OCI-LY7 (cell line): ENCODE measurements at regions not wholly inside any gene's neighbourhood (a gene's known extent, or its start where the extent isn't known, plus 50 kb on each side); places are given as distances from the start of the nearest gene placed in this dataset.

Experiments used
- BruUV-seq: library from RNA; stranded (reverse); fragments of 400-500 nt; replicated peaks from 2 replicates; lab custom pipeline; 2021; lab: Mats Ljungman, UMichigan
- CTCF ChIA-PET: fragments of 300-600 bp; sonication (Branson Sonifier 250); formaldehyde crosslinking; loops from one replicate; lab custom pipeline; 2022; ENCODE audit warnings: antibody characterized with exemption; ENCODE audit not compliant: unreplicated experiment; lab: Charles Lee
- POLR2A ChIA-PET: fragments of 300-600 bp; sonication (Branson Sonifier 250); formaldehyde crosslinking; loops from one replicate; lab custom pipeline; 2022; ENCODE audit warnings: antibody characterized with exemption; lab: Charles Lee
- DNase-seq: peaks from one replicate; pipeline ENCODE4 v3.0.0-alpha.2; 2015; ENCODE audit warnings: low spot score
- H2AFZ ChIP-seq: fragments of 200-600 bp; sonication (generic), shearing (Covaris generic); 2 replicates; pipeline ENCODE4 v1.6.1; 2014; ENCODE audit warnings: mild to moderate bottlenecking, antibody characterized with exemption, low read length, moderate library complexity
- H3K27ac ChIP-seq: fragments of 200-600 bp; sonication (generic); 2 replicates; pipeline ENCODE4 v1.5.1; 2014; ENCODE audit warnings: mixed run types, low read depth, mild to moderate bottlenecking, moderate library complexity, low read length, inconsistent platforms; ENCODE audit not compliant: poor library complexity, severe bottlenecking
- H3K36me3 ChIP-seq: fragments of 200-600 bp; sonication (generic); 2 replicates; pipeline ENCODE4 v1.6.1; 2014; ENCODE audit warnings: mild to moderate bottlenecking, antibody characterized with exemption, low read length, moderate library complexity, mixed read lengths; ENCODE audit not compliant: insufficient read depth
- H3K4me1 ChIP-seq: fragments of 200-600 bp; sonication (generic); 2 replicates; pipeline ENCODE4 v1.5.1; 2014; ENCODE audit warnings: mild to moderate bottlenecking, low read length; ENCODE audit not compliant: insufficient read depth, poor library complexity, severe bottlenecking
- H3K4me2 ChIP-seq: fragments of 200-600 bp; sonication (generic); 2 replicates; pipeline ENCODE4 v1.6.1; 2014; ENCODE audit warnings: mild to moderate bottlenecking, low read length
- H3K4me3 ChIP-seq: fragments of 200-600 bp; sonication (generic); 2 replicates; pipeline ENCODE4 v1.5.1; 2014; ENCODE audit warnings: mild to moderate bottlenecking, low read depth, low read length; ENCODE audit not compliant: poor library complexity, severe bottlenecking
- H3K79me2 ChIP-seq: fragments of 200-600 bp; sonication (generic); 2 replicates; pipeline ENCODE4 v1.6.1; 2016; ENCODE audit warnings: low read depth, mild to moderate bottlenecking, low read length, moderate library complexity, mixed read lengths; ENCODE audit not compliant: insufficient read depth
- H3K9me2 ChIP-seq: fragments of 200-600 bp; sonication (generic); 2 replicates; pipeline ENCODE4 v1.6.1; 2016; ENCODE audit warnings: mild to moderate bottlenecking, low read length, mixed read lengths; ENCODE audit not compliant: insufficient read depth
- H3K9me3 ChIP-seq: fragments of 200-600 bp; sonication (generic); 2 replicates; pipeline ENCODE4 v1.6.1; 2014; ENCODE audit warnings: mild to moderate bottlenecking, mixed run types, low read length, mixed read lengths
- H4K20me1 ChIP-seq: fragments of 200-600 bp; sonication (generic); 2 replicates; pipeline ENCODE4 v1.6.1; 2014; ENCODE audit warnings: mild to moderate bottlenecking, antibody characterized with exemption, low read length, moderate library complexity, mixed read lengths; ENCODE audit not compliant: insufficient read depth
- EZH2phosphoT487 ChIP-seq: fragments of 200-600 bp; sonication (generic); IDR thresholded peaks from 2 replicates; pipeline ENCODE4 v1.6.1; 2018; ENCODE audit warnings: low read depth, borderline replicate concordance, mild to moderate bottlenecking, mixed run types, antibody characterized with exemption, low read length, moderate library complexity, mixed read lengths
- intact Hi-C: fragments of 100-400 bp; cut with micrococcal nuclease; formaldehyde crosslinking; loops from one replicate; pipeline ENCODE4 v1.10.0; 2022; ENCODE audit not compliant: unreplicated experiment
- TF ChIP-seq, protein P1 (sequence below): fragments of 200-600 bp; sonication (generic); conservative IDR thresholded peaks from 2 replicates; pipeline ENCODE4 v1.5.1; 2014; ENCODE audit warnings: mild to moderate bottlenecking, antibody characterized with exemption, low read length, moderate library complexity, mixed read lengths

DNA sequence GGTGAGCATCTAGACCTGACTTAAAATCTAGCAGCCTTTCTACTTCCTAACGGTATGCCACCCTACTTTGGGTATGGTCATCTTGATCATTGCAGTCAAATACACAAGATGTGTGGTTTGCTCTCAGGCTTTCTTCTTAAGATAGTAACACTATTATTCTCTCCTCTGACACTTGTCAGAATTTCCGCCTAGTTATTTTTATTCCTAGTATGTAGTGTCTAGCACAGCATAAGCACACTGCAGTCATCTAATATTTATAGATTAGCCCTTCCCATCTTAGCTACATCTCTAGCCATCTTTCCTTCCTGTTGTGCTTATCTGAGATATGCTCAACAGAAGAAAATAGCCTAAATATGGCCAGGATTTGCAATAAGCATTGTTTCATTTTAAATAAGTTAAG is 180.1 kb downstream of the C12orf50 start:
- DNase-seq = no peak
- Histone ChIP-seq H3K9me3 (no peaks in the 10 kb centered on the region), H3K4me1 (no peaks in the 10 kb centered on the region), H2AFZ (no peak overlapping the region), H3K79me2 (no peaks in the 10 kb centered on the region), H3K4me3 (no peak overlapping the region), H3K9me2 (no peaks in the 10 kb centered on the region), H3K36me3 (no peaks in the 10 kb centered on the region), H4K20me1 (no peaks in the 10 kb centered on the region), H3K4me2 (no peak overlapping the region), H3K27ac (no peak overlapping the region)
- ChIA-PET POLR2A (no interaction called here), CTCF (no interaction called here)
- no peak for TF ChIP-seq EZH2phosphoT487
- TF ChIP-seq, protein P1, sequence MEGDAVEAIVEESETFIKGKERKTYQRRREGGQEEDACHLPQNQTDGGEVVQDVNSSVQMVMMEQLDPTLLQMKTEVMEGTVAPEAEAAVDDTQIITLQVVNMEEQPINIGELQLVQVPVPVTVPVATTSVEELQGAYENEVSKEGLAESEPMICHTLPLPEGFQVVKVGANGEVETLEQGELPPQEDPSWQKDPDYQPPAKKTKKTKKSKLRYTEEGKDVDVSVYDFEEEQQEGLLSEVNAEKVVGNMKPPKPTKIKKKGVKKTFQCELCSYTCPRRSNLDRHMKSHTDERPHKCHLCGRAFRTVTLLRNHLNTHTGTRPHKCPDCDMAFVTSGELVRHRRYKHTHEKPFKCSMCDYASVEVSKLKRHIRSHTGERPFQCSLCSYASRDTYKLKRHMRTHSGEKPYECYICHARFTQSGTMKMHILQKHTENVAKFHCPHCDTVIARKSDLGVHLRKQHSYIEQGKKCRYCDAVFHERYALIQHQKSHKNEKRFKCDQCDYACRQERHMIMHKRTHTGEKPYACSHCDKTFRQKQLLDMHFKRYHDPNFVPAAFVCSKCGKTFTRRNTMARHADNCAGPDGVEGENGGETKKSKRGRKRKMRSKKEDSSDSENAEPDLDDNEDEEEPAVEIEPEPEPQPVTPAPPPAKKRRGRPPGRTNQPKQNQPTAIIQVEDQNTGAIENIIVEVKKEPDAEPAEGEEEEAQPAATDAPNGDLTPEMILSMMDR = no peak
- intact Hi-C loops = loop anchor here (5.0 kb wide), 1 partner anchor 1927 kb away; no protein-coding TSS in a partner anchor
- no TSS peak for BruUV-seq

GRCh38 chr12:87848248-87848868 is 180.8 kb downstream of the C12orf50 start:
- POLR2A ChIA-PET = no interaction called here
- DNase-seq = peak; percentile 54
- H3K36me3 ChIP-seq = no peaks in the 10 kb centered on the region
- TF ChIP-seq, protein P1 = peak; percentile 96
- TF ChIP-seq EZH2phosphoT487 = no peak
- H3K27ac ChIP-seq = no peak overlapping the region
- H3K4me3 ChIP-seq = no peak overlapping the region
- CTCF ChIA-PET = no interaction called here
- intact Hi-C loops = loop anchor here (5.0 kb wide), 1 partner anchor 1926 kb away; no protein-coding TSS in a partner anchor
- H2AFZ ChIP-seq = no peak overlapping the region
- H3K4me1 ChIP-seq = no peaks in the 10 kb centered on the region
- no peaks in the 10 kb centered on the region for H3K9me3 ChIP-seq
- no peaks in the 10 kb centered on the region for H3K79me2 ChIP-seq
- BruUV-seq = no TSS peak
- no peaks in the 10 kb centered on the region for H3K9me2 ChIP-seq
- no peaks in the 10 kb centered on the region for H4K20me1 ChIP-seq
- H3K4me2 ChIP-seq = no peak overlapping the region

- intact Hi-C loops = loop anchor here (5.0 kb wide), 1 partner anchor 1925 kb away; no protein-coding TSS in a partner anchor
- no peak for TF ChIP-seq EZH2phosphoT487
- TF ChIP-seq, protein P1 = no peak
- ChIA-PET POLR2A (no interaction called here), CTCF (no interaction called here)
- H3K9me2 ChIP-seq = no peaks in the 10 kb centered on the region
- no peaks in the 10 kb centered on the region for H3K9me3 ChIP-seq
- H3K79me2 ChIP-seq = no peaks in the 10 kb centered on the region
- H2AFZ ChIP-seq = no peak overlapping the region
- H3K4me2 ChIP-seq = no peak overlapping the region
- H3K36me3 ChIP-seq = no peaks in the 10 kb centered on the region
- H3K4me1 ChIP-seq = no peaks in the 10 kb centered on the region
- no TSS peak for BruUV-seq
- DNase-seq = no peak
- H3K27ac ChIP-seq = no peak overlapping the region
- H4K20me1 ChIP-seq = no peaks in the 10 kb centered on the region
- no peak overlapping the region for H3K4me3 ChIP-seq
Measured at GRCh38 chr12:87847147-87847546, 182.1 kb downstream of the C12orf50 start.
